Activated naive CD8-positive, alpha-beta T cell (primary cell): ENCODE measurements at regions not wholly inside any gene's neighbourhood (a gene's known extent, or its start where the extent isn't known, plus 50 kb on each side); places are given as distances from the start of the nearest gene placed in this dataset.

Experiments
- H3K27ac Mint-ChIP-seq: one replicate; pipeline ENCODE4 v1.8.0; 2021; ENCODE audit warnings: mixed read lengths
- H3K27me3 Mint-ChIP-seq: one replicate; pipeline ENCODE4 v1.8.0; 2021; ENCODE audit warnings: mixed read lengths
- H3K36me3 Mint-ChIP-seq: one replicate; pipeline ENCODE4 v1.8.0; 2021; ENCODE audit warnings: mixed read lengths
- H3K4me1 Mint-ChIP-seq: one replicate; pipeline ENCODE4 v1.8.0; 2021; ENCODE audit warnings: low read depth, mixed read lengths
- H3K4me3 Mint-ChIP-seq: one replicate; pipeline ENCODE4 v1.8.0; 2021; ENCODE audit warnings: mild to moderate bottlenecking, mixed read lengths
- H3K9me3 Mint-ChIP-seq: one replicate; pipeline ENCODE4 v1.8.0; 2021; ENCODE audit warnings: low read depth, mixed read lengths

DNA sequence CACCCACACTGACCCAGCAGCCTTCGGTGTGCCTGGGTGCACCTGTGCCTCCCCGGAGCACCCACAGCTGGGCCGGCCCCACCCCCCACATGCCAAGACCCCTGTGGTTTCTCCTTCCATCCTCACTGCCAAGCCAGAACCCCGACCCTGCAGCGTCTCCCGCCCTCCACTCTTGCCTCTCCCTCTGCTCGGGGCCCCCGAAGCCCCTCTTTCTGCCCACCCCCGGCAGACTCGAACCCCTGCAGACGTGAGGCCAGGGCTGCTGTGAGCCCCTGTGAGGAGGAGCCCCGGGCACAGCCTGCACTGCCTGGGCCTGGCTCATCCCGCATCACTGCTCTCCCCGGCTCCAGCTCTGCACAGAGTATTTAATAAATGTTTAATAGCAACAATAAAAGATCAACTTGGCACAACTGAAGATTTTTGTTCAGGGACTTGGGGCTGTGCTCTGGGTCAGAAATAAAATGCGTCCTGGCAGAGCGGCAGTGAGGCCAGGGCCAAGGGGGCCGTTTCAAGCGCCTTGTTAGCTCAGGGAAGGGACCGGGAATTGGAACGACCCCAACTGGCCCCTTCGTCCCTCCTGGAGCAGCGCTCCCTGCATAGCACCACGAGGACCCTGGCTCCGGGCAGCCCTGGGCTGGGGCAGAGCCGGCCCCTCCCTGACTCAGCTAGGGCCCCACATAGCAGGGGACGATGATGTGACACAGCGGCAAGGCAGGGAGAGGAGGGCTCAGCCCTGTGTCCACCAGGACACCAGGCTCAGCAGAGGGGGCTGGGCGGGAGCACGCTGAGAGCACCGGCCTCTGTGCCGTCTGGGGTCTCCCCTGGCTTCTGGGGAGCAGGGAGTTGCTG is 520.8 kb downstream of the BRD1 start:
- no peaks in the 10 kb centered on the region for H3K36me3 Mint-ChIP-seq
- H3K9me3 Mint-ChIP-seq, result no peaks in the 10 kb centered on the region
- H3K27ac Mint-ChIP-seq, result no peak overlapping the region
- no peak overlapping the region for H3K4me3 Mint-ChIP-seq
- H3K27me3 Mint-ChIP-seq, result peaks cover 10% of the 10 kb centered on the region
- H3K4me1 Mint-ChIP-seq, result no peaks in the 10 kb centered on the region

DNA sequence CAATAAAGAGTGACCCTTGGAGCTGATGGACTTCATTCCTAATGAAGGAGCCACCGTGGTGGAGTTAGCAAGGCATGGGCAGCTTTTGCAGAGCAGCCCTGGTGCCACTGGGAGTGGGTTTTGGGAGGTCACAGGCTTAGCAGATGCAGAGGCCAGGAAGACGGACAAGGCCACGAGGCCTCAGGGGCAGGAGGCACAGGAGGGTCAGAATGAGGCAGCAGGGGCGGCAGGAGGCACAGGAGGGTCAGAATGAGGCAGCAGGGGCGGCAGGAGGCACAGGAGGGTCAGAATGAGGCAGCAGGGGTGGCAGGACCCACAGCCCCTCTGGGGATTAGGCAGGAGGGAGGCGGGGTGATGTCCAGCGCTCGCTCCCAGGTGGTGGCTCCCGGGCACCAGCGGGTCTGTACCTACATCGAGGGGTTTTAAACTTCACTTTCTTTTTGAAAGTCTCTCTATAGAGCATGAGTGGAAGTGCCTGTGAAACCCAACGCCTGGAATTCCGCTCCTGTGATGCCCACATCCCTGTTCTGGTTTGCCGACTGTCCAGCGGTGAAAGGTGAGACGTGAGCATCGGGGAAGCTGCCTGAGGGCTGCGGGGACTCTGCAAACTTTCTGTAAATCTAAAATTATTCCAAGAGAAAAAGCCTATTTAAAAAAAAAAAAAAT is 521.6 kb downstream of the BRD1 start:
- no peak overlapping the region for H3K4me3 Mint-ChIP-seq
- no peak overlapping the region for H3K27ac Mint-ChIP-seq
- no peaks in the 10 kb centered on the region for H3K36me3 Mint-ChIP-seq
- H3K27me3 Mint-ChIP-seq, result peaks cover 10% of the 10 kb centered on the region
- no peaks in the 10 kb centered on the region for H3K9me3 Mint-ChIP-seq
- H3K4me1 Mint-ChIP-seq, result no peaks in the 10 kb centered on the region

DNA sequence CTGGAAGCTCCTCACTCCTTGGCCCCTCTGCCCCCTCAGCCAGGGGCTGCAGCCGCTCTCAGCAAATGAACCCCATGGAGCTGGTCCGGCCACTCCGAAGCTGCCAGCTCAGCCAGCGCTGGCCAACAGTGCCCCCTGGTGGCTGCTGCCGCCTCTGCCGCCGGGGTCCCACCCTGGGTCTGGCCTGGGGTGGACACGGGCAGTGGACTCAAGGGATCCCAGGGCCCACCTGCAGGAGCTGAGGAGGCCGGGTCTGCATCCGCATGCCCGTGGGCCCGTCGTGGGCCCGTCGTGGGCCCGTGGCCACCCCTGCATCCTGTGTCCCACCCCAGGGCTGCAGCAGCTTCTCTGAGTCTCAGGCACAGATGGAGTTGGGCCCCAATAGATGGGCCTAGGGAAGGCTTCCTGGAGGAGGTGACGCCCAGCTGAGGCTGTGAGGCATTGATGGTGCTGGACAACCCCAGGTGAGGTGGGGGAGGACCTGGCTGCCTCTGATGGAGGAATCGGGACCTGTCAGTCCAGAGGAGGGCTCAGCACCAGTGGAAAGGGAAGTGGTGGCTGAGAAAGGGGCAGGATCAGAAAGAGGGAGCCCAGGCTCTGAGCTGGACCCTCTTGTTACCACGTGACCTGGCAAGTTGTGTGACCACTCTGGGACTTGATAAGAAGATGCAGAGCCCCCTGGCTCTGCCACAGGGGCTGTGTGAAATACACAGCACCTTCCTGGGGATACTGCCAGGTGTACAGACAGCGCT is 522.3 kb downstream of the BRD1 start:
- peaks cover 10% of the 10 kb centered on the region for H3K27me3 Mint-ChIP-seq
- H3K36me3 Mint-ChIP-seq, result no peaks in the 10 kb centered on the region
- H3K9me3 Mint-ChIP-seq, result no peaks in the 10 kb centered on the region
- H3K4me3 Mint-ChIP-seq, result no peak overlapping the region
- H3K27ac Mint-ChIP-seq, result no peak overlapping the region
- no peaks in the 10 kb centered on the region for H3K4me1 Mint-ChIP-seq

DNA sequence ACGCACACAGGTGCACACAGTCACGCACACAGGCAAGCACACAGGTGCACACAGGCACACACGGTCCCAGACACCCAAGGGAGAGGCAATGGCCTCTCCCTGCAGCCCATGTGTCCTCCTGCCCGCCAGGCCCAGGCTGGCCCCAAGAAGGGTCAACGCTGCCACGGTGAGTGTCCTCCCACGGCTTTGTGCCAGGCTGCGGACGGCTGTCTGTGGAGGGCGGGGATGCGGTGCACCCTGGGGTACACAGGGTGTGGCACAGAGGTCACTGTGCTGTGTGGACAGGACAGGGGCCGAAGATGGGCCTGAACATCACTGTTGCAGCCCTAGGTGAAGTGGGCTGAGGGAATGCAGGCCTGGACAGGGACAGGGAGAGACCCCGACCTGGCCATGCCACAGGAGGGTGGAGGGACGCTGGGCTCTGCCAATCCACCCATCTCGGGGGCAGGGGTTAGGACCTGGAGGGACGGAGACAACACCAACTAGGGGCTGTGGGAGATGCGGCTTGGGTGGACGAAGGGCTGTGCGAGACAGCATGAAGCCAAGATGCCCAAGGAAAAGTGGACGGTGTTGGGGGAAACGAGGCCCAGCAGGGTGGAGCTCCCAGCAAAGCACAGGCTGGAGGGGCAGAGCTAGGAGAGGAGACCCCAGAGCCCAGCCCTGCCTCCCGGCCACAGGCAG is 523.8 kb downstream of the BRD1 start:
- peaks cover 5% of the 10 kb centered on the region for H3K27me3 Mint-ChIP-seq
- H3K4me3 Mint-ChIP-seq, result no peak overlapping the region
- H3K4me1 Mint-ChIP-seq, result no peaks in the 10 kb centered on the region
- H3K9me3 Mint-ChIP-seq, result no peaks in the 10 kb centered on the region
- H3K36me3 Mint-ChIP-seq, result no peaks in the 10 kb centered on the region
- no peak overlapping the region for H3K27ac Mint-ChIP-seq

DNA sequence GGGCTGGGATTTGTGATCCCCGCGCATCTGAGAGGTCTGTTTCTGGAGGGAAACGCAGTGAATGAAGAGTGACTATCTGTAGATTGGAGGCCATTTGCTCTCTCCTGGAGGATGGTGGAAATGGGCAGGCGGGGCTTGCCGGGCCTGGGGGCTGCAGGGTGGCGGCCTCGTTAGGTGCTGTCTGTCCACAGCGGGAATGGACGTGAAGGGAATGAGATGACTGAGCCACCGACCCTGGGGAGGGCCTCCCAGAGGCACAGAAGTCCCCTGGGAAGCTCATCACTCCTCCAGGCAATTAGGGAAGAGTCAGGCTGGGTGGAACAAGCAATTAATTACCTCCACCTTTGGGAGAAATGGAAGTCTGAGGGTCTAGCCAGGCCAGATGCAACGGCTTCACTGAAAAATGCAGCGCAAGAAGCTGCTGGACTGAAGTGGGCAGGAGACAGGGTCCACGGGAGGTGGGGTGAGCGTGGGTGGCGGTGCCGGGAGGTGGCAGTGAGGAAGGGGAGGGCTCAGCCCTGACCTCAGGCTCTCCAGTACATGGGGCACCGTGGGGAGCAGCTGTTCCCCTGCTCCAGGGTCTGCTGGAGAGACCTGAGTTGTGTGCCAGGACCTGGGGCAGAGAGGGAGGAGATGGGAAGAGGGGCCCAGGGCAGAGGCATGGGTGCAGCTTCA is 524.5 kb downstream of the BRD1 start:
- H3K4me3 Mint-ChIP-seq, result no peak overlapping the region

DNA sequence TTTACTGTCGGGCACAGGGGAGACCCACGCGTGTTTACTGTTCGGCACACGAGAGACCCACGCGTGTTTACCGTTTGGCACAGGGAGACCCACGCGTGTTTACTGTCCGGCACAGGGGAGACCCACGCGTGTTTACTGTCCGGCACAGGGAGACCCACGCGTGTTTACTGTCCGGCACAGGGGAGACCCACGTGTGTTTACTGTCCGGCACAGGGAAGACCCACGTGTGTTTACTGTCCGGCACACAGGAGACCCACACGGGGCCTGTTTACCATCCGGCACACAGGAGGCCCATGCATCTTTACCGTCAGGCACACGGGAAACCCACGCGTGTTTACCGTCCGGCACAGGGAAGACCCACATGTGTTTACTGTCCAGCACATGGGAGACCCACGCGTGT is 525.1 kb downstream of the BRD1 start:
- Mint-ChIP-seq H3K4me1 (no peaks in the 10 kb centered on the region), H3K27ac (no peak overlapping the region), H3K9me3 (no peaks in the 10 kb centered on the region), H3K36me3 (no peaks in the 10 kb centered on the region), H3K4me3 (no peak overlapping the region), H3K27me3 (no peaks in the 10 kb centered on the region)

More for the DNA sequence above, 524.5 kb downstream of the BRD1 start:
- Mint-ChIP-seq H3K27ac (no peak overlapping the region), H3K36me3 (no peaks in the 10 kb centered on the region), H3K9me3 (no peaks in the 10 kb centered on the region), H3K4me1 (no peaks in the 10 kb centered on the region), H3K27me3 (peaks cover 5% of the 10 kb centered on the region)

DNA sequence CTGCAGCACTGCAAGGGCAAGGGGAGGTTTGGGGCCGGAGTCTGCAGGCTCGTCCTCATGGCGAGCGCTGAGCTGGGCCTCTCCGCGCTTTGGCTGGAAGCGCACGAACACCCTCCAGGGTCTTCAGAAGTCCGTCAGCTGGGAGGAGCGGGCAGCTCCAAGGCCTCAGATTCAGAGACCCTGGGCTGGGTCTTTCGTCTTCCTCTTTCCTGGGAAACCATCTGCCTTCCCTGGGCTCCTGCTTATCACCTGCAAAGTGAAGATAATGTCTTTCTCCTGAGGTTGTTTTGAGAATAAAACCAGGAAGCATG is 525.6 kb downstream of the BRD1 start:
- Mint-ChIP-seq H3K4me3 (no peak overlapping the region), H3K4me1 (no peaks in the 10 kb centered on the region), H3K36me3 (no peaks in the 10 kb centered on the region), H3K27ac (no peak overlapping the region), H3K27me3 (no peaks in the 10 kb centered on the region), H3K9me3 (no peaks in the 10 kb centered on the region)

DNA sequence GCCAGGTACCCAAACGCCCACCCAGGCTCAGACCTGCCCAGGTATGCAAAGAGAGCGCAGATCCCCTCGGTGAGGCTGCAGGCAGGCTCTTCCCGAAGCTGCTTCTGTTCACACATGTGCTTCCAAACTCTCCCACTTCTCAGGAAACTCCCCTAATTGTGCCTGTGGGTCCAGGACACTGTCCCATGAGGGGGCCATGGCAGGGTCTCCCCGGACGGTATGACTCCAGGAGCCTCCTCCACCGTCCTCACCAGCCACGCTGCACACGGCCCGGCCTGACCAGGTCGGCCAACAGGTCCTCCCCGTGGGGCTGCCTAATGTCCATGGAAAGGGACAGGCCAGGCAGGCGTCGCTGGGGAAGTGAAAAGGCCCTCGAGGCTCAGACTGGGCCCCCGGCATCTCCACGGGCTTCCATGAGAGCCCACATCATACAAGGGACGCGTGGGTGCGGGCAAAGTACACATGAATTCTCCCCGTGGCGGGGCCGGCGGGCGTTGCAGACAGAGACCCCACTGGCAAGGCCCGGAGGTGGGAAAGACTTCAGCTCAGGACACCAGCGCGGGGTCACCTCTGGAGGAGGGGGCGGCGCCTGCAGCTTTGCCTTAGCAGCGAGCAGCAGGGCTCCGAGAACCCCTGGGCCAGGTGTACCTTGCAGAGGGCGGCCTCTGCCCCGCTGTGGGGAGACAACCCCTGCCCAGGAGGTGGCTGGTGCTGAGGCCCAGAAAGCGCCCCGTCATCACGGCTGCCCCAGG is 526.1 kb downstream of the BRD1 start:
- Mint-ChIP-seq H3K36me3 (no peaks in the 10 kb centered on the region), H3K9me3 (no peaks in the 10 kb centered on the region), H3K4me1 (no peaks in the 10 kb centered on the region), H3K27me3 (no peaks in the 10 kb centered on the region), H3K27ac (no peak overlapping the region), H3K4me3 (no peak overlapping the region)

DNA sequence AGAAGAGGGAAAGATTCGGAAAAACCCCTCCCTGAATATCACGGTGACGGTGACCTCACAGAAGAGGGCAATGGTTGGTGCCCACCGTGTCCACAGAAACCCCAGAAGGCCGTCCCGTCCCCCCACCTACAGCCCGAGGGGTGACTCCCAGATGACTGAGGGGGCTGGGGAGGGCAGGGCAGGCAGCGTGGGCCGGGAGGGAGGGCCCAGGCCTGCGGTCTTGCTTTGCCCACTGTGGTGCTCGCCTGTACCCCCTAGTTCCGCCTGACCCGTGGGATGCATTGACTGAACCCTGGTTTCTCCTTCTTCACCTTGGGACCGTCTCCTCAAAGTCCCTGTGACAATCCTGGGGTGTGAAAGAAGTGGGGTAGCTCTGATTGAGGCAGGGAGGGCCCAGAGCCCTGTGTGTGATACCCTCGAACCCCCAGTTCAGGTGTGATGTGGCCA is 526.7 kb downstream of the BRD1 start:
- no peaks in the 10 kb centered on the region for H3K9me3 Mint-ChIP-seq
- H3K36me3 Mint-ChIP-seq, result no peaks in the 10 kb centered on the region
- H3K4me3 Mint-ChIP-seq, result no peak overlapping the region
- no peaks in the 10 kb centered on the region for H3K27me3 Mint-ChIP-seq
- no peak overlapping the region for H3K27ac Mint-ChIP-seq
- no peaks in the 10 kb centered on the region for H3K4me1 Mint-ChIP-seq

DNA sequence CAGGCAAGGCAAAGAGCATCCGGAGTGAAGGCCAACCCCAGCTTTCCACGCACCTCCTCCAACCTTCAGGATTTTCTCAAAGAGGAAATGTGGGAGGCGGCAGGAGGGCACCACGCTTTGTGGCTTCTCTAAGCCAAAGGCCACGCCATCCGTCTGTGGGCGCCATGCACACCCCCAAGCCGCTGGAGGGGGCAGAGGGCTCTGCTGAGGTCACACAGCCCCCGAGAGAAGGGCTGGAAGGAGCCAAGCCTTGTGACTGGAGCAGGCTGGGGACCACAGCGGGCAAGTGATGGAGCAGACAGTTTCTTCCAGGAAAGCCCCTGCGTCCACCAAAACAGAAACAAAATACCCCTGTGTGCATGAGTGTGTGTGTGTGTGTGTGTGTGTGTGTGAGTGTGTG is 527.4 kb downstream of the BRD1 start:
- no peaks in the 10 kb centered on the region for H3K27me3 Mint-ChIP-seq
- H3K36me3 Mint-ChIP-seq, result no peaks in the 10 kb centered on the region
- H3K4me1 Mint-ChIP-seq, result no peaks in the 10 kb centered on the region
- no peak overlapping the region for H3K4me3 Mint-ChIP-seq
- no peak overlapping the region for H3K27ac Mint-ChIP-seq
- H3K9me3 Mint-ChIP-seq, result no peaks in the 10 kb centered on the region

DNA sequence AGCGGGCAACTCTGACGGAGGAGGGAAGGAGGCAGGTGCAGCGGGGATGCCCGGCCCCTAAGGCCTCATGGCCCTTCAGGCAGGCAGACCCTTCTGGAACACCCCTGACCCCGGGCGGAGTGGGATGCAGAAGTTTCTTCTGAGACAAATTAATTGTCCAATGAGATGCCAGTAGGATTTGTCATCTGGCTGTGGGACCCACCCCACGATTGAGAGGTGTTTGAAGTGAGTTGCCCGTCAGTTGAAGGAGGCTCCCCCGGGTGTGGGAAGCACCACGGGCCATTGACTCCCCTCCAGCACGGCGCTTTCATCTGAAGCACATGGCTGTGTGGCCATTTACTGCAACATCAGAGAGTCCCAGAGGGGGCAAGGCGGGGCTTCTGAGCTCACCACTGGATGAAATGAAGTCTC is 527.8 kb downstream of the BRD1 start:
- H3K4me1 Mint-ChIP-seq, result no peaks in the 10 kb centered on the region
- no peaks in the 10 kb centered on the region for H3K27me3 Mint-ChIP-seq
- H3K36me3 Mint-ChIP-seq, result no peaks in the 10 kb centered on the region
- no peak overlapping the region for H3K27ac Mint-ChIP-seq
- no peak overlapping the region for H3K4me3 Mint-ChIP-seq
- no peaks in the 10 kb centered on the region for H3K9me3 Mint-ChIP-seq

DNA sequence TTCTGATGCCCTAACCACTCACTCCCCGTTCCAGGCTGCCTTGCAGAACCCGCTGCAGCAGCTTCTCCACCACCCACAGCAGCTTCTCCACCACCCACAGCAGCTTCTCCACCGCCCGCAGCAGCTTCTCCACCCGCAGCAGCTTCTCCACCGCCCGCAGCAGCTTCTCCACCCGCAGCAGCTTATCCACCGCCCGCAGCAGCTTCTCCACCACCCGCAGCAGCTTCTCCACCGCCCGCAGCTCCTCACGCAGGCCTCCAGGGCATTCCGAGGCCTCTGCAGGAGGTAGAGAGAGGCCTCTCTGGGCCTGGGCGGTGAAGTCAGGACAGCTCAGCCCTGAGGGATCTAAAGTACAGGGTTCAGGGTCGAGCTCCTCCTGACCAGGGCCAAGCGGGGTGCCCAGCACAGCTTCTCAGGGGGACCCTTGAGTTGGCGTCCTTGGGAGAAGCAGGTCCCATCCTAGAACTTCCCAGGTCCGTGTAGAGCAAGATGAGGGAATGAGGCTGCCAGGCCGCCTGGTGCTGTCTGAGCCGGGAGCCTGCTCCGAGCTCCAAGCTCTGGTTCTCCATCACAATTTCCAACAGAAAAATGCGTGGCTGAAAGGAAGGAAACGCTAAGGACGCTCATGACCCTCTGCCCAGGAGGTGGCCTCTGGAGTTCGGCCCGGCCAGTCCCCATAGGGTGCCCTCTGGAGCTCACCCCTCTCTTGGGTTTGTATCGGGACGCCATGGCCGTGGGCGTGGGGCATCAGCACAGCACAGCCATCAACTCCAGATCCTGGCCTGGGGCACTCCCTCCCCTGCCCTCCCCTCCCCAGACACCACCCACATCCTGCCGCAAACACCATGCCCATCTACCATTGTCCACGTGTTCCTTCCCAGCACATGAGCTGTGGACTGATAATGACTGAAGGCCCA is 528.6 kb downstream of the BRD1 start:
- Mint-ChIP-seq H3K27ac (no peak overlapping the region), H3K4me1 (no peaks in the 10 kb centered on the region), H3K4me3 (no peak overlapping the region), H3K27me3 (no peaks in the 10 kb centered on the region), H3K9me3 (peaks cover 2% of the 10 kb centered on the region), H3K36me3 (peaks cover 2% of the 10 kb centered on the region)
